Muscle of leg (tissue), 3 donors: ENCODE measurements at regions not wholly inside any gene's neighbourhood (a gene's known extent, or its start where the extent isn't known, plus 50 kb on each side); places are given as distances from the start of the nearest gene placed in this dataset.

Experiments
- DNase-seq: peaks from one replicate; pipeline ENCODE4 v3.0.0; 2013
- H3K27ac ChIP-seq: one replicate; pipeline ENCODE4 v1.5.1; 2013; ENCODE audit warnings: mild to moderate bottlenecking, low read length, control low read depth
- H3K27me3 ChIP-seq: one replicate; pipeline ENCODE4 v1.6.1; 2013; ENCODE audit warnings: low read length; ENCODE audit not compliant: control insufficient read depth, insufficient read depth
- H3K36me3 ChIP-seq: one replicate; pipeline ENCODE4 v1.6.1; 2013; ENCODE audit warnings: low read length; ENCODE audit not compliant: control insufficient read depth, insufficient read depth
- H3K4me1 ChIP-seq: one replicate; pipeline ENCODE4 v1.6.1; 2013; ENCODE audit warnings: low read length; ENCODE audit not compliant: control insufficient read depth, insufficient read depth
- H3K4me3 ChIP-seq: one replicate; pipeline ENCODE4 v1.5.1; 2013; ENCODE audit warnings: low read length, control low read depth
- H3K9me3 ChIP-seq: replicated peaks from 2 replicates; pipeline ENCODE4 v1.6.1; 2013; ENCODE audit warnings: low read depth, low read length; ENCODE audit not compliant: control insufficient read depth
- WGBS: methylation state at CpG from one replicate; pipeline ENCODE4 v1.1.5; 2013; ENCODE audit warnings: missing lambda C conversion rate; ENCODE audit not compliant: insufficient coverage; 5-methylcytosine and 5-hydroxymethylcytosine counted together

DNA sequence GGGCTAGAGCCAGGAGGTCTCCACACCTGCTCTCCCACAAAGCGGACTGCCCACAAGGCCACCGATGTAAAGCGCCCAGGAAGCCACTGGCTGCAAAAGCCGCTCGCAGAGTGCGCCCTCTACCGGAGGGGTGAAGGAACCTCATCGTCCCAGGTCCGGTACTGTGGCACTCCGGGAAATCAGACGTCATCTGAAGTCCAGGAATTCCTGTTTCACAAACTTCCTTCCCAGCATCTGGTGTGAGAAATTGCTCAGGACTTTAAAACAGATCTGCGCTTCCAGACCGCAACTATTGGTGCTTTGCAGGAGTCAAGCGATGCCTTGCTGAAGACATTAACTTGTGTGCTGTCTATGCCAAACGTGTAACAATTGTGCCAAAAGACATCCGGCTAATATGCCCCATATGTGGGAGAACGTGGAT, 115.1 kb upstream of the ARID1B start:
- H3K9me3 ChIP-seq, result no peaks in the 10 kb centered on the region
- no peaks in the 10 kb centered on the region for H3K36me3 ChIP-seq
- 67% methylated on average over 15 of the region's 17 CpGs for WGBS
- peak; percentile 33 for DNase-seq
- H3K27me3 ChIP-seq, result no peaks in the 10 kb centered on the region
- H3K27ac ChIP-seq, result no peak overlapping the region
- H3K4me3 ChIP-seq, result no peak overlapping the region
- H3K4me1 ChIP-seq, result peaks cover 5% of the 10 kb centered on the region

DNA sequence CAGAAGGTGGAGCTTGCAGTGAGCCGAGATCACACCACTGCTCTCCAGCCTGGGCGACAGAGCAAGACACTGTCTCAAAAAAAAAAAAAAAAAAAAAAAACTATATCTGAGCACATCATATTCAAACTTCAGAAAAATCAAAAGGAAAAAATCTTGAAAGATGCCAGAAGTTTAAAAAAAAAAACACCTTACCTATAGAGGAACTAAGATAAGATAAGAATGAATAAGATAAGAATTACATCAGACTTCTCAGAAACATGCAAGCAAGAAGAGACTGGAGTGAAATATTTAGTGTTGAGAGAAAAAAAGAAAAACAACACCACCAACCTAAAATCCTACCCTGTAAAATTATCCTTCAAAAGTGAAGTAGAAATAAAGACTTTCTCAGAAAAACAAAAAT, 116.8 kb upstream of the ARID1B start:
- no CpG with 5 or more reads among the region's 2 CpGs for WGBS
- no peak overlapping the region for H3K4me3 ChIP-seq
- H3K27ac ChIP-seq, result no peak overlapping the region
- peaks cover 5% of the 10 kb centered on the region for H3K4me1 ChIP-seq
- H3K36me3 ChIP-seq, result no peaks in the 10 kb centered on the region
- no peaks in the 10 kb centered on the region for H3K9me3 ChIP-seq
- no peaks in the 10 kb centered on the region for H3K27me3 ChIP-seq
- no peak for DNase-seq

DNA sequence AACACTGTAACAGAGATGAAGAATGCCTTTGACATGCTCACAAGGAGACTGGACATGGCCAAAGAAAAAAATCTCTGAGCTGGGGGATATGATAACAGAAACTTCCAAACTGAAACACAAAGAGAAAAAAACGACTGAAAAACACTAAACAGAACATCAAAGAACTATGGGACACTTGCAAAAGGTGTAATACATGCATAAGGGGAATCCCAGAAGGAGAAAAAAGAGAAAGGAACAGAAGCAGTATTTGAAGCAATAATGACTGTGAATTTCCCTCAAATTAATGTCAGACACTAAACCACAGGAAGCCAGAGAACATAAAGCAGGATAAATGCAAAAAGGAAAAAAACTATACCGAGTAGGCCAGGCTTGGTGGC, 117.4 kb upstream of the ARID1B start:
- H3K9me3 ChIP-seq, result no peaks in the 10 kb centered on the region
- no peaks in the 10 kb centered on the region for H3K27me3 ChIP-seq
- no peak for DNase-seq
- H3K4me1 ChIP-seq, result peaks cover 5% of the 10 kb centered on the region
- H3K27ac ChIP-seq, result no peak overlapping the region
- H3K36me3 ChIP-seq, result no peaks in the 10 kb centered on the region
- WGBS, result 50% methylated on average over 1 of the region's 2 CpGs
- H3K4me3 ChIP-seq, result no peak overlapping the region

DNA sequence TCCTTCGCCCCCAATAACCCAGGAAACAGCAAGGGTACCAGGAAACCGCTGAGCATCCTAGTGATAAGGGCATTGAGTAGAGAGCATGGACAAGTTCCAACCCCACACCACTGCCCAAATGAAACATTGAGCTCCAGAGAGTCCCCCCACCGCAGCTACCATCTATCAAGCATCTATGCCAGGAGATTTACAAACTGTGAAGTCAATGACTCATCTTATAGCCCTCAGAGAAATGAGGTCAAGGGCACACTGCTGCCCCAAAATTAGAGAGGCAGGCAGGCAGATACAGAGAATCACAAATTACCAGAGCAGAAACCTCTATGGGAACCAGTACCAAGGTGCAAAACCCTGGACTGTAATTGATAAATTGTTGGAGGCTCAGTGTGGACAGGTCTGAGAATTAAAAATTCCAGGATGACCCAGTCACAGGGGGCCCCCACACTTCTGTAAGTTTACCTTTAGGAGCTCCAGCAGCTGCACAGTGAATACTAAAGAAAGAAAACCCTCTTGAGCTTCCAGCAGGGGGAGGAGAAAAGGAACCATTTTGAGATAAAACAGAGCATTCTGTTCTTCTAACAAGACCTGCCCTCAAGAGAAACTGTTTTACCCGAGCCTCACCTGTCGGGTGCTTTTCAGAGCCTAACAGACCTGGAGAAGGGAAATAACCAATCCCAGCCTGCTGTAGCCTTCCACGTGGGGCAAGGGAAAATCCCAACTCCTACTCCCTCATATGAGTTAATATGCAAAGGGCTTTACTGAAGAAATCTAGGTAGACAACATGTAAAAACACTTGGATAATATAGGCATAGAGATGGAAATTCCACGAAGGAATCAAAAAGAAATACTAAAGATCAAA, 118.0 kb upstream of the ARID1B start:
- Histone ChIP-seq H3K36me3 (no peaks in the 10 kb centered on the region), H3K9me3 (no peaks in the 10 kb centered on the region), H3K4me1 (peaks cover 5% of the 10 kb centered on the region), H3K4me3 (no peak overlapping the region), H3K27ac (no peak overlapping the region), H3K27me3 (no peaks in the 10 kb centered on the region)
- WGBS, result no CpG with 5 or more reads among the region's 7 CpGs
- DNase-seq, result no peak

DNA sequence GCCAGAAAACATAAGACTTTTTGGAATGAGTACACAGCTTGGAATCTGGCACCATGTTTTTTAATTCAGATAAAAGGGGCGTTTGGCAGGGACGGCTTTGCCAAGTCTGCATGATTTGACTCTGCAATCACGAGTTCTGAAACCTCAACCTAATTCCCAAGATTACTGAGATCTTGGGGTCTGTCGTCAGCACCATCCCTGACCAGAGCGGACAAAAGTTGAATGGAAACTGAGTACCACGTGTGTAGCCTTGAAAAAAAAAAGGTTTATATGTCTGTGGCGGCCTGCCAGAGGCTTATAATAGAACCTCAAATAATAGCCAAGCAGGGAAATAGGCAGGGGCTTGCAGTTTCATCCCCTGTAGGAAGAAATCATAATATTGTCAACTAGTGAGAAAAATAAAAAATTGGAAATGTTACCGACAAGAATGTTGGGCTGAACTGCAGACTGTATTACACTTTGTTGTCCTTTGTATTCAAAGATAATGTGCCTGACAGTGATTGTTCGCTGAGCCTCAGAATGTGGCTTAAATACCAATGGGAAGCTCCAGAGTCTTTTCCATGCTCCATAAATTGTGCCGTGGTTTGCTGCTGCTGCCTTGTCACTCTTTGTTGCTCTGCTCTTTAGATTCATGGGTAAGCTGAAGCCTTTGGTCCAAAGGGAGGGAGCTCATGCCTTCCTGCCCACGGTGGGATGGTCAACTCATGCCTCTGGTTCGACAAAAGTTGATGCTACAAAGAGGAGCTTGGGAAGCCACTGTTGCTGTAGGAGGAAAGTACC, 118.8 kb upstream of the ARID1B start:
- Histone ChIP-seq H3K4me1 (peaks cover 5% of the 10 kb centered on the region), H3K4me3 (no peak overlapping the region), H3K27ac (no peak overlapping the region), H3K27me3 (no peaks in the 10 kb centered on the region), H3K9me3 (no peaks in the 10 kb centered on the region), H3K36me3 (no peaks in the 10 kb centered on the region)
- DNase-seq, result peak; percentile 86
- 22% methylated on average over 6 of the region's 12 CpGs for WGBS

DNA sequence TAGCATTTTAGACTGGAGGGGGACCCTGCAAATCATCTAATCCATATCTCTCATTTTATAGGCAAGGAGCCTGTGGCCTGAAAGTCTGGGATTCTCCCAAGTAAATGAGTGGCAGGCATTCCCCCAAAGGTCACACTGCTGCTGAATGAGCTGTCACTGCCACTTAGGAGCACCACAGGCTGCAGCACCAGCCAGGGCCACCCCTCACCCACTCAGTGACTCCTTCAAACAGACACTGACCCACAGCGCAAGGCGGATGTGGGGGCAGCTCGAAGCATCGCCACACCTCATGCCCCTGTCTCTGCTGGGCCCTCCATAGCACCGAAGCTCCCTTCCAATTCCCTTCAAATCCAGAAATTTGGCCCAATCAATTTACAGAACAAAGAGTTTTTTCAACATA, 119.9 kb upstream of the ARID1B start:
- Histone ChIP-seq H3K36me3 (no peaks in the 10 kb centered on the region), H3K27ac (no peak overlapping the region), H3K4me1 (peaks cover 5% of the 10 kb centered on the region), H3K9me3 (no peaks in the 10 kb centered on the region), H3K4me3 (no peak overlapping the region), H3K27me3 (no peaks in the 10 kb centered on the region)
- 85% methylated on average over 5 of the region's 5 CpGs for WGBS
- DNase-seq, result no peak

DNA sequence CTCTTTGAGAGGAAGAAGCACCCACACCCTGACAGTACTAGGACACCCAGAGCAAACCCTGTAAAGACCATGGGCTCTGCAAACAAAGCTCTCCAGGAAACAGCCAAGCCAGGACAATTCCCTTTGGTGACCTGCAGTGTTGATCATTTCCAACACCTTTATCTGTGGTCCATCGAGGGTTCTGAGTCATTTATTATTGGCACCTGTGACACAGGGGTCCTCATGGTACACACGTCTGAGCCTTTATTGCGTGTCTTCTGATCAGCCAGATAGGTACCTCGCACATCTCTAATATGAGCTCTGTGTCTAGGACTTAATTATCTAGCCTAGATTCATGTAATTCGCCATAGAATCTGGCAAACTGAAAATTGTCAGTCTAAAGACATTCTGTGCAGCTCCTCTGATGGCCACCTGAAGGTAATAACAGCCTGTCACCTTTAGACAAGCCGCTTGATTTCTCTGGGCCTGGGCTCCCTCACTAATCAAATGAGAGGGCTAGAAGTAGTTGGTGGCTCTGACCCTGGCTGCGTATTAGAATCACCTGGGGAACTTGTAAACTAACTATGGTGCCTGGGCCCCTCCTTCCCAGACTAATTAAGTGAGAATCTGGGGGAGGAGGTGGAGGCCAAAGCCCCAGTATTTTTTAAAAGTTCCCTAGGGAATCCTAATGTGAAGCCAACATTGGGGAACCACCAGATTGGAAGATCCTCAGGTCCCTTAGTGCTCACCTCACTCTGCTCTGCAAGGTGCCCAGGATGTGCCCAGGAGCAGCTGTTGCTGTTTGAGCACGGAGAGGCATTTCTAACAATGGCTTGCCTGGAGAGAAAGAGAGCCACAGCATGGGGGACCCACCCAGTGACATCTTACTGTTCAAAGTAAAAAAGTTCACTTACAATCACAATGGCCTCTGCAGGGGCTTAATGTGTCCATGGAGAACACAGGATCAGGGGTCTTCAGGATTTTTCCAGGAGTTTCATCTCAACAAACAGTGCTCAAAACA, 122.0 kb upstream of the ARID1B start:
- H3K27me3 ChIP-seq, result no peaks in the 10 kb centered on the region
- WGBS, result 94% methylated on average over 4 of the region's 8 CpGs
- H3K9me3 ChIP-seq, result no peaks in the 10 kb centered on the region
- peaks cover 5% of the 10 kb centered on the region for H3K4me1 ChIP-seq
- no peak for DNase-seq
- H3K36me3 ChIP-seq, result no peaks in the 10 kb centered on the region
- no peak overlapping the region for H3K27ac ChIP-seq
- H3K4me3 ChIP-seq, result no peak overlapping the region

DNA sequence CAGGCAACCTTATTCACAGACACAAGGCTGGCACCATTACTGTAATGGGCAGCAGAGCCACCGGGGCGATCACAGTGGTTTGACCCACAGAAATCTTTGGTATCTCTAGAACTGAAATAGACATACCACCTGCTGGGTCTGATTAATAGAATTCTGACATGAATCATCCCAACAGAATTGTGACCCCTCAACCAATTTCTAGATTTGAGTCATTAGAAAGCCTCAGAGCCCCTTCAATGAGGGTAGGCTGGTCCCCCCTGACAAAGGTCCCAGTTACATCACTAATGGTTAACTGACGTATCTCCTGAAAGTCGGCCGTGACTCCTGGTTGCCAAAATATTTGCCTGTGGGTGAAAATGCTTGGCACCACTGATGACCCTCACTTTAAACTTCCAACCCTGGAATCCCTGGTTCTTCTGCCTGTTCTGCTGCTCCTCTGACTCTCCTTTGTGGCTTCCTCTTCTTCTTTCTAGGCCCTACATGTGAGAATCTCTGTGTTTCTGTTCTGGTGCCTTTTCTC, 124.9 kb upstream of the ARID1B start:
- no peaks in the 10 kb centered on the region for H3K27me3 ChIP-seq
- H3K36me3 ChIP-seq, result no peaks in the 10 kb centered on the region
- H3K4me3 ChIP-seq, result no peak overlapping the region
- no peaks in the 10 kb centered on the region for H3K4me1 ChIP-seq
- DNase-seq, result no peak
- H3K27ac ChIP-seq, result no peak overlapping the region
- 93% methylated on average over 5 of the region's 5 CpGs for WGBS
- no peaks in the 10 kb centered on the region for H3K9me3 ChIP-seq

DNA sequence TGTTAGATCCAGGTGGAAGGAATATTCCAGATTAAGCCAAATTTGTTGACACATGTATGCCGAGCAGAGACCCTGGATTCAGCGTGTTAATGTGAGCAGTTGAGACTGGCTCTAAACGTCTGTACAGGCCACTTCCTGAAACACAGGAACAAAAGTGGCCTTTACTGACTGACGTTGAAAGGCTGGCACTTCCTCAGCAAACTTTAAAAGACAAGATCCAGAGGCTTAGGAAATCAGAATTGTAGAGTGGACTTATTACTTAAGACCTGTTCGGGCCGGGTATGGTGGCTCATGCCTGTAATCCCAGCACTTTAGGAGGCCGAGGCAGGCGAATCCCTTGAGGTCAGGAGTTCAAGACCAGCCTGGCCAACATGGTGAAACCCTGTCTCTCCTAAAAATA, 125.7 kb upstream of the ARID1B start:
- Histone ChIP-seq H3K9me3 (no peaks in the 10 kb centered on the region), H3K4me3 (no peak overlapping the region), H3K36me3 (no peaks in the 10 kb centered on the region), H3K4me1 (no peaks in the 10 kb centered on the region), H3K27me3 (no peaks in the 10 kb centered on the region), H3K27ac (no peak overlapping the region)
- peak; percentile 26 for DNase-seq
- WGBS, result 72% methylated on average over 7 of the region's 8 CpGs
